ENCODE measurements at regions not wholly inside any gene's neighbourhood (a gene's known extent, or its start where the extent isn't known, plus 50 kb on each side); places are given as distances from the start of the nearest gene placed in this dataset.

DNA sequence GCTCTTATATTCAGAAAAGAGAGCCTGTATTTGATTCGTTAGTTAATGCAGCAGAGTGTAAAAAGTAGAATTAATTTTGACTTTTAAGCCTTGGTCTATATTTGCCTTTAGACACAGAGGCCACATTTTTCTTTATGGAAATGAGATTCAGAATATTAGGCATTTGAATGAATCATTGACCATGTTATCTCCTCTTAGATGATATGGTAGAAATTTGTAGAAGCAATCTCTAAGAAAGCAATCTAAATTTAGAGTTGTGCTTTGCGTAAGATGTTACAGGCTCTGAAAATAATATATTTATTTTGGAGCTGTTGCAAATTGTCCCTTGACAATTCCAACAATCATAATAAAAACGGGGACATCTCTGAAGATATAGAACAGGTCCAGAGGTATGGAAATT, 68.3 kb upstream of the ST6GAL2 start:
- peaks cover 10% of the 10 kb centered on the region for H3K4me1 Mint-ChIP-seq
- TF ChIP-seq, protein P1, sequence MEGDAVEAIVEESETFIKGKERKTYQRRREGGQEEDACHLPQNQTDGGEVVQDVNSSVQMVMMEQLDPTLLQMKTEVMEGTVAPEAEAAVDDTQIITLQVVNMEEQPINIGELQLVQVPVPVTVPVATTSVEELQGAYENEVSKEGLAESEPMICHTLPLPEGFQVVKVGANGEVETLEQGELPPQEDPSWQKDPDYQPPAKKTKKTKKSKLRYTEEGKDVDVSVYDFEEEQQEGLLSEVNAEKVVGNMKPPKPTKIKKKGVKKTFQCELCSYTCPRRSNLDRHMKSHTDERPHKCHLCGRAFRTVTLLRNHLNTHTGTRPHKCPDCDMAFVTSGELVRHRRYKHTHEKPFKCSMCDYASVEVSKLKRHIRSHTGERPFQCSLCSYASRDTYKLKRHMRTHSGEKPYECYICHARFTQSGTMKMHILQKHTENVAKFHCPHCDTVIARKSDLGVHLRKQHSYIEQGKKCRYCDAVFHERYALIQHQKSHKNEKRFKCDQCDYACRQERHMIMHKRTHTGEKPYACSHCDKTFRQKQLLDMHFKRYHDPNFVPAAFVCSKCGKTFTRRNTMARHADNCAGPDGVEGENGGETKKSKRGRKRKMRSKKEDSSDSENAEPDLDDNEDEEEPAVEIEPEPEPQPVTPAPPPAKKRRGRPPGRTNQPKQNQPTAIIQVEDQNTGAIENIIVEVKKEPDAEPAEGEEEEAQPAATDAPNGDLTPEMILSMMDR (IDR thresholded peaks at IDR 0.05) = no peak
- H3K9me3 Mint-ChIP-seq = peaks cover 31% of the 10 kb centered on the region
- peaks cover 6% of the 10 kb centered on the region for H3K36me3 Mint-ChIP-seq (ENCODE audit: low read depth)
- DNase-seq = no peak
- no peaks in the 10 kb centered on the region for H3K27me3 Mint-ChIP-seq (ENCODE audit: low read depth, poor library complexity)
- no peak overlapping the region for H3K4me3 Mint-ChIP-seq
- H3K27ac Mint-ChIP-seq = no peak overlapping the region

DNA sequence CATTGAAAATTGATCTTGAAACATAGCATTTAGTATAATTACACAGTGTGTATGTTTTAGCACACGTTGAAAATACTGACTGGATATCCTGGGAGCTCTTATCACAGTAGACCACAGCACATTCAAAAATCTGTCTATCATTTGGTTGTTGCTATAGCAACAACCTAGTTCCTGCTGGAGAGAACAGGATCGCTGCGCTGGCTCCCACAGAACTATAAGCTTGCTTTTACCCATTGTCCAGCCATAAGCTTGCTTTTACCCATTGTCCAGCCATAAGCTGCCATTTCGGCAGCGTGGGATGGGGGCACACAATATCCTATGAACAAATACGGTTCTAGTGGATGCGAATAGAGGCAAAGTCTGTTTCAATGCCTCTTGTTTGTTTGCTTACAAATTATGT, 70.4 kb upstream of the ST6GAL2 start:
- H3K9me3 Mint-ChIP-seq = peaks cover 15% of the 10 kb centered on the region
- H3K4me1 Mint-ChIP-seq = peaks cover 14% of the 10 kb centered on the region
- DNase-seq = no peak
- no peak overlapping the region for H3K4me3 Mint-ChIP-seq
- H3K36me3 Mint-ChIP-seq (ENCODE audit: low read depth) = no peaks in the 10 kb centered on the region
- H3K27me3 Mint-ChIP-seq (ENCODE audit: low read depth, poor library complexity) = no peaks in the 10 kb centered on the region
- H3K27ac Mint-ChIP-seq = no peak overlapping the region
- TF ChIP-seq, protein P1 (IDR thresholded peaks at IDR 0.05) = no peak

DNA sequence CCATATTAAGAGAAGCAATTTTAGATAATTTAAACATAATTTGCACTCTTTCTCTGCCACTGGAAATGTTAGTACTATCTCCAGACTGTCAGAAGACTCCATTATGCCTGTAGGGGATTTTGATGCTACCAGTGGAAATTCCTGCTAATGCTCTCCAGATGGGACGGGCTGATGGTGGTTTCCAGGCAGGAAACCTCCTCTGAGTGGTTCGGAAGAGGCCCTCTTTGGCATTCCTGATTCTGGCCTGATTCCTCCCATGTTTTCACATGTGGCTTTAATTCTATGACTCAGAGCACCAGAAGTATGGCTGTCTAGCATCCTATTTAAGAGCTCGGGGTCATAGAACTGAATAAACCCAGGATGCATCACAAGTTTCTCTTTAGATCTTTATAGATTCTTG, 70.9 kb upstream of the ST6GAL2 start:
- Mint-ChIP-seq H3K4me1 (peaks cover 18% of the 10 kb centered on the region), H3K4me3 (no peak overlapping the region), H3K9me3 (peaks cover 10% of the 10 kb centered on the region), H3K36me3 (ENCODE audit: low read depth) (no peaks in the 10 kb centered on the region), H3K27me3 (ENCODE audit: low read depth, poor library complexity) (no peaks in the 10 kb centered on the region), H3K27ac (peak overlapping the region; percentile 93)
- DNase-seq = no peak
- TF ChIP-seq, protein P1 (IDR thresholded peaks at IDR 0.05) = no peak

DNA sequence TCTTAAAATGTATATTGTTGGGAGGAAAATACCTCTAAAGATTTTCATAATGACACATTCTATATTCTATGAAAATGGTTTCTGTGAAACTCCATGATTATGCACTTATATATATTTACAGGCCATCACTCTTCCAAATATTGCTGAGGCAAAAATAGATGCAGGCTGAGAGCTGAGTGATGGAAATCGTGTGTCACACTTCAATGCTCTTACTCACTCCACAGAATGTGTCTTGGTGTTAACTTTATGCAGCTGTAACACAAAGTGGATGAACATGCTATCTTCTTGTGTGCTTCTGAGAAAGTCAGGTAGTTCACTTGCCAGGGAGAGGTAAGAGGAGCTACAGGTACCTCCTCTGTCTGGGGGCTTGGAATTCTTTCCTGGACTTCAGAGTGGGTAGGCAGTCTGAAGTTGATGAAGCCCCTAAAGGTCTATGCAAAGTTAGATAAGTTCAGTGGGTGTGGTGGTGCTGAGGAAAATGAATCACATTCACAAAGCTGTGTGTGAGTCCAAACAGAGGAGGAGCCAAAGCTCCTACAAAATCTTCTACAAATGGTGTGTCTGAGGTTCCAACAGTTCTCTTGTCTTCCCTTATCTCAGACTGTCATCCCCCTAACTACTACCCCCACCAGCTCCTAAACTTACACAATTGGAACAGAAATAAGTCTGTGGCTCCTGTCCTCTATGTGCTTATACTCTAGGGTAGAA, 74.2 kb upstream of the ST6GAL2 start:
- H3K9me3 Mint-ChIP-seq = no peaks in the 10 kb centered on the region
- no peaks in the 10 kb centered on the region for H3K36me3 Mint-ChIP-seq (ENCODE audit: low read depth)
- no peak for DNase-seq
- H3K27ac Mint-ChIP-seq = no peak overlapping the region
- H3K4me1 Mint-ChIP-seq = peaks cover 13% of the 10 kb centered on the region
- H3K4me3 Mint-ChIP-seq = no peak overlapping the region
- H3K27me3 Mint-ChIP-seq (ENCODE audit: low read depth, poor library complexity) = peaks cover 3% of the 10 kb centered on the region
- TF ChIP-seq, protein P1 (IDR thresholded peaks at IDR 0.05) = no peak

DNA sequence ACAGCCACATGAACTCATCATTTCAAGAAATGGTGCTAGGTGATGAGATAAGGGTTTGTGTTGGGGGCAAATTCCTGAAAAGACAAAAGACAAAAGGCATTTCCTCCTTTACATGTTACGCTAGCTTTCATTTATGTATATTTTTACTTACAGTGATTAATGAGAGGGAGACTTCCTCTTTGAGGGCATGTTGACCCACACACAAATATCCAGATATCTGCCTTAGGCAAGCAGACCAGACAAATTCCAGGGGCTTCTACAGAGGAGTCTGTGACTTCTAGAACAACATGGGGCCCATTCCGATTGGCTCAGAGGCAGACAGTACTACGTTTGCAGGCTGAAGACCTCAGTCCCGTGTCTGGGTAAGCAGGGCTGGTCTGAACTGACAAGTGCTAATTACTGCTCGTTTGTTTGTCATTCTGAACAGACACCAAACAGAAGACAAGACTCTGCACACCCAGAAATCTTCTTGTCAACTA, 74.8 kb upstream of the ST6GAL2 start:
- no peak for DNase-seq
- TF ChIP-seq, protein P1 (IDR thresholded peaks at IDR 0.05) = no peak
- H3K4me1 Mint-ChIP-seq = peaks cover 13% of the 10 kb centered on the region
- no peaks in the 10 kb centered on the region for H3K36me3 Mint-ChIP-seq (ENCODE audit: low read depth)
- H3K27ac Mint-ChIP-seq = no peak overlapping the region
- H3K4me3 Mint-ChIP-seq = no peak overlapping the region
- peaks cover 3% of the 10 kb centered on the region for H3K27me3 Mint-ChIP-seq (ENCODE audit: low read depth, poor library complexity)
- H3K9me3 Mint-ChIP-seq = no peaks in the 10 kb centered on the region

DNA sequence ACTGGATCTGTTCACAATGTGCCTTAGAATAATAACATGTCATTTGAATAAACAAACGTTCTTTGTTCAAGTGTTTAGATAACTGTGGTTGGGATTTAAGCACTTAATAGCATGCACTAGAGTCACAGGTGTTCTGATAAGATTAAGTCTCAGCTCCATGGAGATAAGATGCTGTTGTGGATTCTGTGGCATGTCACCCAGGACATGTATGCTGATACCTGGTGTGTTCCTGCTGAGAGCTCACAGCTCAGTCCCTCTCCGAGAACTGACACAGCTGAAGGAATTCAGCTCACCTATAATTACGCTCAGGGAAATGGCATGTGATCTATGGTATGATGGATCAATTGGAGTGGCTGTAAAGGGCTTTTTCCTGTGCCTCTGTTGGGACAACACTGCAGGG, 75.4 kb upstream of the ST6GAL2 start:
- Mint-ChIP-seq H3K27me3 (ENCODE audit: low read depth, poor library complexity) (peaks cover 3% of the 10 kb centered on the region), H3K4me1 (peaks cover 13% of the 10 kb centered on the region), H3K36me3 (ENCODE audit: low read depth) (no peaks in the 10 kb centered on the region), H3K27ac (no peak overlapping the region), H3K9me3 (no peaks in the 10 kb centered on the region), H3K4me3 (no peak overlapping the region)
- TF ChIP-seq, protein P1 (IDR thresholded peaks at IDR 0.05) = no peak
- no peak for DNase-seq

Measured in nephron progenitor cell (in vitro differentiated cells).